COR-L47 (cell line): ENCODE measurements at regions not wholly inside any gene's neighbourhood (a gene's known extent, or its start where the extent isn't known, plus 50 kb on each side); places are given as distances from the start of the nearest gene placed in this dataset.
"Not testable (repeated sequence)": the region's sequence is repeated elsewhere in the genome, so short reads cannot be mapped to it uniquely, and the experiment has no call there.

Source experiments
- DNase-seq: peaks from one replicate; lab custom pipeline; 2025; lab: John Stamatoyannopoulos, UW

- DNase-seq: no peak
Measured at GRCh38 chr6:37078814-37079213, 73.4 kb downstream of the FGD2 start.

GRCh38 chr6:37081042-37081607 lies 75.7 kb downstream of the FGD2 start:
- DNase-seq: no peak

GRCh38 chr6:37082390-37083130 lies 77.1 kb downstream of the FGD2 start:
- no peak for DNase-seq

- DNase-seq: peak; percentile 77
Measured at GRCh38 chr6:37083243-37084138, 78.0 kb downstream of the FGD2 start.

- not testable (repeated sequence) for DNase-seq
Measured at GRCh38 chr6:37084665-37085064, 79.2 kb downstream of the FGD2 start.

- DNase-seq: no peak
Measured at GRCh38 chr6:37085198-37085597, 79.7 kb downstream of the FGD2 start.

GRCh38 chr6:37088897-37089296 lies 81.1 kb upstream of the PIM1 start:
- no peak for DNase-seq

GRCh38 chr6:37089783-37090182 lies 80.2 kb upstream of the PIM1 start:
- no peak for DNase-seq

- not testable (repeated sequence) for DNase-seq
Measured at GRCh38 chr6:37091104-37091503, 78.8 kb upstream of the PIM1 start.

GRCh38 chr6:37091586-37091985 lies 78.4 kb upstream of the PIM1 start:
- DNase-seq: not testable (repeated sequence)

- DNase-seq: no peak
Measured at GRCh38 chr6:37092923-37093727, 76.8 kb upstream of the PIM1 start.

- DNase-seq: no peak
Measured at GRCh38 chr6:37093728-37094069, 76.3 kb upstream of the PIM1 start.

GRCh38 chr6:37095997-37096396 lies 74.0 kb upstream of the PIM1 start:
- DNase-seq: no peak

GRCh38 chr6:37097335-37097734 lies 72.6 kb upstream of the PIM1 start:
- no peak for DNase-seq

GRCh38 chr6:37099442-37099841 lies 70.5 kb upstream of the PIM1 start:
- no peak for DNase-seq

- DNase-seq: no peak
Measured at GRCh38 chr6:37100745-37101144, 69.2 kb upstream of the PIM1 start.

GRCh38 chr6:37101991-37102298 lies 68.0 kb upstream of the PIM1 start:
- no peak for DNase-seq

GRCh38 chr6:37102299-37103168 lies 67.4 kb upstream of the PIM1 start:
- DNase-seq: peak; percentile 98

- DNase-seq: peak; percentile 83
Measured at GRCh38 chr6:37103169-37104039, 66.5 kb upstream of the PIM1 start.

GRCh38 chr6:37104824-37105147 lies 65.2 kb upstream of the PIM1 start:
- no peak for DNase-seq
